Activated T-helper 2 cell treated with anti-CD3 and anti-CD28 coated beads, Interferon-gamma antibody, Interleukin-2, Interleukin-4, amounts not matched to agents 10 μg/mL and 5 μg/mL and 100 μg/mL, durations not matched to agents 14 hours and 24 hours and 36 hours (primary cell): ENCODE measurements at regions not wholly inside any gene's neighbourhood (a gene's known extent, or its start where the extent isn't known, plus 50 kb on each side); places are given as distances from the start of the nearest gene placed in this dataset.
"Not testable (repeated sequence)": the region's sequence is repeated elsewhere in the genome, so short reads cannot be mapped to it uniquely, and the experiment has no call there.

Experiments used
- DNase-seq: peaks from one replicate; pipeline ENCODE4 v3.0.0; 2021; ENCODE audit warnings: low spot score
- H3K27ac Mint-ChIP-seq: one replicate; pipeline ENCODE4 v1.8.0; 2021; ENCODE audit warnings: mixed read lengths
- H3K27me3 Mint-ChIP-seq: one replicate; pipeline ENCODE4 v1.8.0; 2021; ENCODE audit warnings: low read depth, mixed read lengths
- H3K36me3 Mint-ChIP-seq: one replicate; pipeline ENCODE4 v1.8.0; 2021; ENCODE audit warnings: low read depth, mixed read lengths
- H3K4me1 Mint-ChIP-seq: one replicate; pipeline ENCODE4 v1.8.0; 2021; ENCODE audit warnings: low read depth, mixed read lengths
- H3K4me3 Mint-ChIP-seq: one replicate; pipeline ENCODE4 v1.8.0; 2021; ENCODE audit warnings: low read depth, mild to moderate bottlenecking, moderate library complexity, mixed read lengths
- H3K9me3 Mint-ChIP-seq: one replicate; pipeline ENCODE4 v1.8.0; 2021; ENCODE audit warnings: mixed read lengths
- intact Hi-C: fragments of 100-400 bp; cut with micrococcal nuclease; formaldehyde crosslinking; loops from one replicate; pipeline ENCODE4 v1.15.1; 2023

DNA sequence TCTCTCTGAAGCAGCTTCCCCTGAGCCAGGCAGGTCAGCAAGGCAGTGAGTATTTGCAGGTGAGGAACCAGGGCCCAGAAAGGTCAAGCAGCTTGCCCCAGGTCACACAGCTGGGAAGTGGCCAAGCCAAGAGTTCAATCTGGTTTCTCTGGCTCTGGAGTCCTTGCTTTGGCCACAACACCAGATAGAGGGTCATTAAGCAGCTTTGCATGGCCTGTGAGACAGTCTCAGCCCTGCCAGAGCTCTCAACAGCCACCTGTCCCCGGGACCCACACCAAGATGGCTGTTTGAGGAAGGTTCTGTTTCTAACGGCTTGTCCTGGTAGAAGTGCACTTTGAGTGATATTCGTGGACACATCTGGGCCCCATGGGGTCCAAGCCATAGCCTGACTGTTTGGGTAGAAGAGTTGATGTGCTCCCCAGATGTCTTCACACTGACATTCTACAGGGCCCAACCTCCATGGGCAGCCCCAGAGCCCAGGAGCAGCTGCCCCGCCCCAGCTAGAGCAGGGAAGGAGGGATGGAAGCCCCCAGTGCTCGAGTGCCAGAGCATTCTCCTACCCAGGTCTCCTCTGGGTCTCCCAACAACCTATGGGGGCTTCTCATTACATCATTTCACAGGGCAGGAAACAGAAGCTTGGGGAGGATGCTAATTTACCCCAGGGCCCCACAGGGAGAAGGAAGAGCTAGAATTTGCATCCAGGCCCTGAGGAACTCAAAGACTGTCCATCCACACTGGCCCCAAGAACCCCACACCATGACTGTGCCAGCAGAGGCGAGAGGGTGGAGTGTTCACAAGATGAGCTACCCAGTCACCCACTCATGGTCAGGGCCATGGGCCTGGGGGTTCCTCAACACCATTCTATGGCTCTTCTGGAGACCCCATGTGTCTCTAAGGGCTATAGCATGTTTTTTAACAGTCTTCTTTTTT is 107.3 kb upstream of the CDH5 start:
- H3K4me3 Mint-ChIP-seq = no peak overlapping the region
- no peak for DNase-seq
- no peaks in the 10 kb centered on the region for H3K9me3 Mint-ChIP-seq
- intact Hi-C loops = no loop called here
- H3K27ac Mint-ChIP-seq = no peak overlapping the region
- peaks cover 2% of the 10 kb centered on the region for H3K27me3 Mint-ChIP-seq
- H3K36me3 Mint-ChIP-seq = no peaks in the 10 kb centered on the region
- H3K4me1 Mint-ChIP-seq = no peaks in the 10 kb centered on the region

DNA sequence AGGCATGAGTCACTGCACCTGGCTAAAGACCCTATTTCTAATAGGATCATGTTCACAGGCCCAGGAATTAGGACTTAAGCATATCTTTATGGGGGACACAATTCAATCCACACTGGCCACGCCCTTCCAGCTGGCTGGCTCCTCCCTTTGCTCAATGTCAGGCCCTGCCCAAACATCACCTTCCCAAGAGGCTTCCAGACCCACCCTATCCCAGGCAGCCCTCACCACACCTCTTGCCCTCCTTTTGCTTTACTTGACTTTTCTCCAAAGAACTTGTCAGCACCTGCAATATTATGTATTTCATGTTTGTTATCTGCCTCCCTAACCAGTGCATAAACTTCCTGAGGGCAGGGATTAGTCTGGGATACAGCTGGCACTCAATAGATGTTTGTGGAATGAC is 109.6 kb upstream of the CDH5 start:
- no peak overlapping the region for H3K27ac Mint-ChIP-seq
- no peak overlapping the region for H3K4me3 Mint-ChIP-seq
- DNase-seq = no peak
- no peaks in the 10 kb centered on the region for H3K36me3 Mint-ChIP-seq
- H3K27me3 Mint-ChIP-seq = peaks cover 2% of the 10 kb centered on the region
- no peaks in the 10 kb centered on the region for H3K9me3 Mint-ChIP-seq
- no peaks in the 10 kb centered on the region for H3K4me1 Mint-ChIP-seq
- intact Hi-C loops = no loop called here

DNA sequence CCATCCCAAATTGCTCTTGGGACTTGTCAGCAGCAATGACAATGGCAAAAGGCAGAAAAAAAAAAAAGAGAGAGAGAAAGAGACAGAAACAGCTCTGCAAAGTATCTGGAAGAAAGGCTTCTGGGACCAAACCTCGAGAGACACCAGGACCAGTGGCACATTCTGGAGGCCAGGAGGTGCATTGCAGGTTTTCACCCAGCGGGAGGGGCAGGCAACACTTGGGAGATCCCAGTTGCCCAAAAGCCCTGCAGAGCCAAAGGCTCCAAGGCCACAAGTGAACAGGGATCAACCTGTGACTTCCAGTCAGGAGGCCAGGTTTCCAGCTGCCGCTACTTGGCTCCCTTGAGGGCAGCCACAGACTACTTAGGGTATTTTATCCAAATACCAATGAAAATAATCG is 110.8 kb upstream of the CDH5 start:
- no peak for DNase-seq
- intact Hi-C loops = no loop called here
- no peaks in the 10 kb centered on the region for H3K9me3 Mint-ChIP-seq
- H3K4me3 Mint-ChIP-seq = no peak overlapping the region
- H3K27ac Mint-ChIP-seq = no peak overlapping the region
- no peaks in the 10 kb centered on the region for H3K36me3 Mint-ChIP-seq
- no peaks in the 10 kb centered on the region for H3K4me1 Mint-ChIP-seq
- peaks cover 2% of the 10 kb centered on the region for H3K27me3 Mint-ChIP-seq

DNA sequence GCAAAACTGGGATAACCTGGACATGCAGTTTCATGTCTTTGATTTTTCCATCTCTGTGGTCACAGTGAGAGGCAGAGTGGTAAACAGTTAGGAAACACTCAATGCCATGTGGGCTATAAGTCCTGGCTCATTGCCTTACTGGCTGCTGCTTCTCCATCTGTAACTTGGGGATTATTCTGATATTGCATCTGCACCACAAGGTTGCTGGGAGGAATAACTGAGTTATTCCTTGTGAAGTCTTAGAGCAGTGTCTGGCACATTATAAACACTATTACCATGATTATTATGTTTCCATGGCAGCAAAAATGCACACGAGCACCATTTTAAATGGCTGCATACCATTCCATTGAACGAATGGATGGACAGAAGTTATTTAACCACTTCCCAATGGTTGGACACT is 111.7 kb upstream of the CDH5 start:
- Mint-ChIP-seq H3K27ac (no peak overlapping the region), H3K9me3 (no peaks in the 10 kb centered on the region), H3K27me3 (peaks cover 2% of the 10 kb centered on the region), H3K4me1 (no peaks in the 10 kb centered on the region), H3K4me3 (no peak overlapping the region), H3K36me3 (no peaks in the 10 kb centered on the region)
- no peak for DNase-seq
- intact Hi-C loops = no loop called here

DNA sequence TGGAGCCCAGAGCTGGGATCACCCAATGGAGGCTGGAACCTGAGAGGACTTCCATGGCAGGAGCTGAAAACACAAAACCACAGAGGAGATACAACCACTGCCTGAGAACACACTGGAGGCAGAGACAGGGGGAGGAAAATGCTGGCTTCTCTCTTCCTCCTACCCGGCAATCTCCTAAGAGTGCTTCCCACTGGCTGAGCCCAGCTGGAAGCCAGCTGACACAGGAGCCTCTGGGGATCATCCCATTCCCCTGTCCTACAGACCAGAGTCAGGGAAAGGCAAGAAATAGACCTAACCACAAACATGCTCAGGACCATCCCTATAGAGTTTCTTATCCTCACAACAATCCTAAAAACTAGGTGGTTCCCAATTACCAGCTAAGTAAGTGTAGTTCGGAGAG is 112.4 kb upstream of the CDH5 start:
- intact Hi-C loops = no loop called here
- H3K4me3 Mint-ChIP-seq = no peak overlapping the region
- DNase-seq = no peak
- no peaks in the 10 kb centered on the region for H3K36me3 Mint-ChIP-seq
- H3K9me3 Mint-ChIP-seq = no peaks in the 10 kb centered on the region
- peaks cover 2% of the 10 kb centered on the region for H3K27me3 Mint-ChIP-seq
- no peaks in the 10 kb centered on the region for H3K4me1 Mint-ChIP-seq
- no peak overlapping the region for H3K27ac Mint-ChIP-seq

DNA sequence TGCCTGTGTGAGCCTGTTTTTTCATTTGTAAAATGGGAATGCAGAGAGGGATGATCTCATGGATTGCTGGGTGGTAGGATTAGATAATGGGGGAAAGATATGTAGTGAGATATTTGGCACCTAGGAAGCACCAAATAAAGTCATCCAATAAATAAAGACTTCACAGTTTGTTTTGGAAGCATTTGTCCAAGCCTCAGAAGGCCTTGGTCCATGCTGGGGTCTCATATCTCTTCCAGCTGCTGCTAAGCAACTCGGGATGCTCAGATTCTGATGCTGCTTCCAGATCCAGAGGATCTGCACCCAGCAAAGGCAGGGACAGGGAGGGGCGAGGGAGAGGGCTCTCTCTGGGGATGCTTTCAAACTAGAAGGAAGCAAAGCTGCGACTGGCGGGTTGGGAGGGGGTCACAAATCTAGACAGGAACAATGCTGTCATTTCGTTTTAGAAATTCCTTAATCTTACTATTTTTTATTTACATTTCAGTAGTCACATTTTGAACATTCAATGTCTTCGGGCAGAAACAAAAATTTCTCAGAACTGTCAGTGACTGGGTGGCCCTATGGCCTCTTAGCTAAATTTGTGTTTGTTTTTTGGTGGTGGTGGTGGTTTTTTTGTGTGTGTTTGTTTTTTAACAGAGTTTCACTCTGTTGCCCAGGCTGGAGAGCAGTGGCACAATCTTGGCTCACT is 114.9 kb upstream of the CDH5 start:
- H3K36me3 Mint-ChIP-seq = no peaks in the 10 kb centered on the region
- H3K27ac Mint-ChIP-seq = no peak overlapping the region
- DNase-seq = no peak
- no peaks in the 10 kb centered on the region for H3K4me1 Mint-ChIP-seq
- intact Hi-C loops = no loop called here
- peaks cover 2% of the 10 kb centered on the region for H3K27me3 Mint-ChIP-seq
- H3K4me3 Mint-ChIP-seq = no peak overlapping the region
- H3K9me3 Mint-ChIP-seq = no peaks in the 10 kb centered on the region

DNA sequence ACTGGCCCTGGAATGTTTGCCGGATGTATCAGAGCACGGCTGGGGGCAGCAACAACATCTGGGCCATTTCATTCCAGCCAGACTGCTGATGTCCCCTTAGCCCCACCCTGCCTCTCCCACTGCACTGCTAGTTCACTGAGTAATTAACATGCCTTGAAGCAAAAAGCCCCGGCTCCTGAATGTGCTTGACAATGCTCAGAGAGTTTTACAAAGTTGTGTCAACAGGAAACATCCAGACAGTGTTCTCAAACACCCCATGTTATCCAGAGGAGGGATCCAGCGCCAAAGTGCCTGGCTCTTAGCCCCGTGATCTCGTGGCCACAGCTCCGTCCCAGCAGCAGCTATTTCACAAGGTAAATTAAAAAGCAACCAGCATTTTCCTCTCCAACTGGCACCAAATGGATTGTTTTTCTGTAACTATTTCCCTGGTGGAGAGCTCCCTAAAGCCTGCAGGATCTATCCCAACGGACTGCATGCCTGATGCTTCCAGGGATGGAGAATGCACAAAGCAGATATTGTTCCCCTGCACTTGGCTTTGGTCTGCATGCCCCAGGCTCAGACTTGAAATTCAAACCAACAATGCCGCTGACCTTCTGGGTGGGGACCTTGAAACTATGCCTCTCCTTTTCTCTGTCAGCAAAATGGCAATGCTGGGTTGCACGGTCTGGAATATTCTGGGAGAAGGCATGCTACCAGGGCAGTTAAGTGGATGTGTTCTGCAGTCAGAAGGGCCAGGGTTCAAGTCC is 115.6 kb upstream of the CDH5 start:
- Mint-ChIP-seq H3K9me3 (no peaks in the 10 kb centered on the region), H3K4me1 (no peaks in the 10 kb centered on the region), H3K36me3 (no peaks in the 10 kb centered on the region), H3K27ac (no peak overlapping the region), H3K4me3 (no peak overlapping the region), H3K27me3 (peaks cover 2% of the 10 kb centered on the region)
- no peak for DNase-seq
- intact Hi-C loops = no loop called here

DNA sequence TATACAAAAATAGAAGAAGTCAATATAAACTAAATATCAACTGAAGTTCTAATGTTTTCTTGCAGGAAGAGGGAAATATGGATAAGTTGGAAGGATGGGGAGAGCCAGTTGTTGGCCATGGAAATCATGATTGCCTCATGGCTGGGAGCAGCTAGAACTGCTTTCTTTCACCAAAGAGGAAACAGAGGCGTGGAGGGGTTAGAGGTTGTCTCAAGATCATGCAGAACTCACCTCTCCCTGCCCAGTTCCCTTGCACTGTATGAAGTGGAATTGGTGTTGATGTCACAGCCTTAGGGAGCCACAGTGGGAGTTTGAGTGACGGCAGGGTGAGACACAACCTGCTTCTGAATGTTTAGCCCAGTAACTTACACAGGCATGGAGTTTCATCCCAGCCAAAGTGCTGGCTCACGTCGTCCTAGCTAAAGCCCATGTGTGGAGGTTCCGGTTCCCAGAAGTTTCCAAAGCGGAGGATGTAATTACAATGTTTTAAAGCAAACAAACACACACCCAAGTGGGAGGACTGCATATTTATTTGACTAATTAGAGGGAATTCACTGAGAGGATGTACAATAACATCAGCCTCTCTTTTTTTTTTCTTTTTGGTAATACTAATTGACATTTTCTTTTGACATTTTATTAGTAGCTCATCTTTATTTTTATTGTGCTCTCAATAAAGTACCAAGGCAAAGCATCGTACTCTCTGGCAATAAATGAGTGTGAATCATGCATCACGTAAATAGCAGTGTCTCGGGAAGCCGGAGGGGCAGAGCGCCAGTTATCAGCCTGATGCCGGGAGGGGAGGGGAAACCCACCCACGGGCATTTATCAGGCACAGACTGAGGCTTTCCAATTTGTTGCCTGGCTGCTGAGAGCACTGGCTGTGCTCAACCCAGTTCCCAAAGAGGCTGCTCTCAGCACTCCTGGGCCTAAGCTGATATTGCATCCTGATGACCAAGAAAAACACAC is 118.7 kb upstream of the CDH5 start:
- no peak overlapping the region for H3K27ac Mint-ChIP-seq
- no peak for DNase-seq
- H3K9me3 Mint-ChIP-seq = no peaks in the 10 kb centered on the region
- no peak overlapping the region for H3K4me3 Mint-ChIP-seq
- H3K27me3 Mint-ChIP-seq = no peaks in the 10 kb centered on the region
- no peaks in the 10 kb centered on the region for H3K4me1 Mint-ChIP-seq
- no peaks in the 10 kb centered on the region for H3K36me3 Mint-ChIP-seq
- intact Hi-C loops = no loop called here

DNA sequence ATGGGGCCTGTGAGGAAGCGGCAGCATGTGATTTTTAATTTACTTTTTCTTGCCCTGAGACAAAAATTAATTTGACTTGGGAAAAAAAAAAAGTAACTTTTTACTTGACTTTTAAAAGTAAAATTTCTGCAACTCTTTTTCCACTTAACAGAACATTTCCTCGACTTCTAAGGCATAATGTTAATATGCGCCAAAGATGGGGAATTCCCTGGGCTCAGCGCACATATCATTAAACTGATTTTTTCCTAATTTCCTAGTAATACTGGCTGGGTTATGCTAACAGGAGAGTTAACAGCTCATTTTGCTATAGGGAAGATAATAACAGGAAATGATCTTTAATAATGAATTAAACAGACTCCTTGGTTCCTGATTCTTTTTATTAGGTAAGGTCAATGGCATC is 120.6 kb upstream of the CDH5 start:
- no peaks in the 10 kb centered on the region for H3K9me3 Mint-ChIP-seq
- no peak for DNase-seq
- H3K27me3 Mint-ChIP-seq = no peaks in the 10 kb centered on the region
- H3K4me3 Mint-ChIP-seq = no peak overlapping the region
- intact Hi-C loops = no loop called here
- H3K36me3 Mint-ChIP-seq = no peaks in the 10 kb centered on the region
- H3K27ac Mint-ChIP-seq = no peak overlapping the region
- no peaks in the 10 kb centered on the region for H3K4me1 Mint-ChIP-seq

DNA sequence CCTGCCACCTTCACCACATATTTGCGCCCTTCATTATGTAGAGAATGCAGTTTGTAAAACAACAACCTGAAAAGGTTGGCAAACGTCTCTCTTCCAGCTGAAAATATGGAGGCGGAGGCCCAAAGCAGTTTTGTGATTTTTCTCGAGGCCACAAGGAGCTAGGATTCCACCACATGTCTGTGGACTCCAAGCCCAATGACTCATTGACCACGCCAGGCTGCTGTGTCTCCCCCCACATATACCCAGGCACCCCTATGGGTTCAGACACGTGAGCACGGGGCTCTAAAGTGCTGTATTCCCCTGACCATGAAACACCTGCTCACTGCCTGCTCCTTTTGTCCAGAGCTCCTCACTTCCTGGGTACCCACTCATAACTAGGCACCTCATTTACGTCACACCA is 121.4 kb upstream of the CDH5 start:
- H3K4me3 Mint-ChIP-seq = no peak overlapping the region
- no peak overlapping the region for H3K27ac Mint-ChIP-seq
- no peaks in the 10 kb centered on the region for H3K9me3 Mint-ChIP-seq
- no peak for DNase-seq
- no peaks in the 10 kb centered on the region for H3K27me3 Mint-ChIP-seq
- no peaks in the 10 kb centered on the region for H3K4me1 Mint-ChIP-seq
- H3K36me3 Mint-ChIP-seq = no peaks in the 10 kb centered on the region
- intact Hi-C loops = no loop called here

DNA sequence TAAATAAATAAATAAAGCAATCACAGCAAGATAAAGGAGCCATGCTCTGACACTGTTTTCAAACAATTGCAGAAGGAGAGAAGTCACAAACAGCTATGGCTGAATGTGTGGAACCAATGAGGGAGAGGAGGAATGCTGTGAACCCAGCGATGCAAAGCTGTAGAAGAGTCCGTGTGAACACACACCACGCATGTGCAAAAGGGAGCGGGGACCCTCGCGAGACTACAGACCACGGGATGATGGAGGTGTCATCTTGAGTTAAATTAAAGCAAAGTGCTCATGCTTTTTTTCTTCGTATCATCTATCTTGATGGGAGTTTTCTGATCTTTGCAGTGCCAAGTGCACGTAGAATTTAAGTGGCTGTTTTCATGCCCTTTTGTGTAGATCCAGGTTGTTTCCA is 123.8 kb upstream of the CDH5 start:
- no peak overlapping the region for H3K27ac Mint-ChIP-seq
- H3K4me1 Mint-ChIP-seq = no peaks in the 10 kb centered on the region
- intact Hi-C loops = no loop called here
- no peaks in the 10 kb centered on the region for H3K27me3 Mint-ChIP-seq
- DNase-seq = no peak
- no peak overlapping the region for H3K4me3 Mint-ChIP-seq
- no peaks in the 10 kb centered on the region for H3K36me3 Mint-ChIP-seq
- no peaks in the 10 kb centered on the region for H3K9me3 Mint-ChIP-seq

DNA sequence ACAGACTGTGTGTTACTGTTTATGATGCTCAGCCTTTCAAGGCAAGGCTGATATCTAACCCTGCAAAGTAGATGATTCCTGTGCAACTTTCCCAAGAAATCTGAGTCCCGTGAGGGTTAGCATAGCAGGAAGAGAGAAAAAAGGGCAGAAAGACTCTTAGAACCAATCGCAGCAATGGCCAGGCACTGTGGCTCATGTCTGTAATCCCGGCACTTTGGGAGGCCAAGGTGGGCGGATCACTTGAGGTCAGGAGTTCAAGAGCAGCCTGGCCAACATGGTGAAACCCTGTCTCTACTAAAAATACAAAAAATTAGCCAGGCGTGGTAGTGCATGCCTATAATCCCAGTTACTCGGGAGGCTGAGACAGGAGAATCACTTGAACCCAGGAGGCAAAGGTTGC is 124.3 kb upstream of the CDH5 start:
- H3K36me3 Mint-ChIP-seq, H3K27me3 Mint-ChIP-seq, DNase-seq, intact Hi-C loops, H3K9me3 Mint-ChIP-seq, H3K4me3 Mint-ChIP-seq, H3K27ac Mint-ChIP-seq, H3K4me1 Mint-ChIP-seq: not testable (repeated sequence)
